Fibroblast of lung (primary cell): ENCODE measurements at regions not wholly inside any gene's neighbourhood (a gene's known extent, or its start where the extent isn't known, plus 50 kb on each side); places are given as distances from the start of the nearest gene placed in this dataset.

Experiments
- EZH2 ChIP-seq: IDR thresholded peaks from 2 replicates; pipeline ENCODE4 v1.5.1; 2012; ENCODE audit warnings: low read length, control low read depth, mild to moderate bottlenecking; ENCODE audit errors: missing control alignments
- TF ChIP-seq, protein P1 (sequence below), 2 donors: IDR thresholded peaks in 1 of 2; conservative IDR thresholded peaks in 1 of 2; 1 replicate in 1 of 2; 2 replicates in 1 of 2; pipeline ENCODE4 v1.5.1; 2011 to 2012; ENCODE audit warnings: low read length in 2 of 2, control low read depth in 1 of 2, inconsistent platforms in 1 of 2, low read depth in 1 of 2, mild to moderate bottlenecking in 1 of 2

- TF ChIP-seq, protein P1, sequence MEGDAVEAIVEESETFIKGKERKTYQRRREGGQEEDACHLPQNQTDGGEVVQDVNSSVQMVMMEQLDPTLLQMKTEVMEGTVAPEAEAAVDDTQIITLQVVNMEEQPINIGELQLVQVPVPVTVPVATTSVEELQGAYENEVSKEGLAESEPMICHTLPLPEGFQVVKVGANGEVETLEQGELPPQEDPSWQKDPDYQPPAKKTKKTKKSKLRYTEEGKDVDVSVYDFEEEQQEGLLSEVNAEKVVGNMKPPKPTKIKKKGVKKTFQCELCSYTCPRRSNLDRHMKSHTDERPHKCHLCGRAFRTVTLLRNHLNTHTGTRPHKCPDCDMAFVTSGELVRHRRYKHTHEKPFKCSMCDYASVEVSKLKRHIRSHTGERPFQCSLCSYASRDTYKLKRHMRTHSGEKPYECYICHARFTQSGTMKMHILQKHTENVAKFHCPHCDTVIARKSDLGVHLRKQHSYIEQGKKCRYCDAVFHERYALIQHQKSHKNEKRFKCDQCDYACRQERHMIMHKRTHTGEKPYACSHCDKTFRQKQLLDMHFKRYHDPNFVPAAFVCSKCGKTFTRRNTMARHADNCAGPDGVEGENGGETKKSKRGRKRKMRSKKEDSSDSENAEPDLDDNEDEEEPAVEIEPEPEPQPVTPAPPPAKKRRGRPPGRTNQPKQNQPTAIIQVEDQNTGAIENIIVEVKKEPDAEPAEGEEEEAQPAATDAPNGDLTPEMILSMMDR (conservative IDR thresholded peaks at IDR 0.05 in 1 of 2, IDR thresholded peaks at IDR 0.05 in 1 of 2; ENCODE audit: low read depth in 1 of 2, low read length in 2 of 2), result no peak
- no peak for TF ChIP-seq EZH2
These were observed 57.6 kb upstream of the SLC22A11 start for GRCh38 chr11:64498136-64498535.
